WTC11 (cell line): ENCODE measurements at regions not wholly inside any gene's neighbourhood (a gene's known extent, or its start where the extent isn't known, plus 50 kb on each side); places are given as distances from the start of the nearest gene placed in this dataset.

ENCODE experiments used
- ATAC-seq: fragments of 200-7000 bp; cut with Tn5 transposase; 2 replicates; pipeline ENCODE4 v1.10.0; 2021; ENCODE audit warnings: mild to moderate bottlenecking, moderate library complexity
- CTCF ChIA-PET: fragments of 300-600 bp; sonication (Branson Sonifier 250); formaldehyde crosslinking; loops from one replicate; lab custom pipeline; 2021; ENCODE audit warnings: antibody characterized with exemption; lab: Charles Lee
- POLR2A ChIA-PET: fragments of 350-600 bp; sonication (Branson Sonifier 250); formaldehyde crosslinking; loops from one replicate; lab custom pipeline; 2021; ENCODE audit warnings: antibody characterized with exemption; lab: Charles Lee
- DNase-seq: peaks from one replicate; pipeline ENCODE4 v3.0.0; 2021; ENCODE audit warnings: low spot score
- H3K27ac Mint-ChIP-seq: 2 replicates; pipeline ENCODE4 v1.8.0; 2021; ENCODE audit warnings: mixed read lengths
- H3K27me3 Mint-ChIP-seq: 2 replicates; pipeline ENCODE4 v1.8.0; 2021; ENCODE audit warnings: low read depth, mild to moderate bottlenecking, moderate library complexity, mixed read lengths
- H3K36me3 Mint-ChIP-seq: 2 replicates; pipeline ENCODE4 v1.8.0; 2021; ENCODE audit warnings: mixed read lengths
- H3K4me1 Mint-ChIP-seq: 2 replicates; pipeline ENCODE4 v1.8.0; 2022; ENCODE audit warnings: mixed read lengths
- H3K4me3 Mint-ChIP-seq: 2 replicates; pipeline ENCODE4 v1.8.0; 2021; ENCODE audit warnings: mild to moderate bottlenecking, moderate library complexity, mixed read lengths
- H3K9me3 Mint-ChIP-seq: 2 replicates; pipeline ENCODE4 v1.8.0; 2021; ENCODE audit warnings: mixed read lengths
- ATF1 ChIP-seq: sonication (generic); formaldehyde crosslinking; IDR thresholded peaks from 2 replicates; pipeline ENCODE4 v1.8.1; 2023; ENCODE audit warnings: mild to moderate bottlenecking, moderate library complexity, missing genetic modification reagents
- ATF2 ChIP-seq: sonication (generic); formaldehyde crosslinking; IDR thresholded peaks from 2 replicates; pipeline ENCODE4 v1.8.1; 2022; ENCODE audit warnings: low read depth, missing genetic modification reagents, borderline replicate concordance
- CREM ChIP-seq: sonication (generic); formaldehyde crosslinking; IDR thresholded peaks from 2 replicates; pipeline ENCODE4 v1.8.1; 2022; ENCODE audit warnings: mild to moderate bottlenecking, missing genetic modification reagents, moderate library complexity
- E2F5 ChIP-seq: sonication (generic); formaldehyde crosslinking; IDR thresholded peaks from 2 replicates; pipeline ENCODE4 v1.8.1; 2022; ENCODE audit warnings: mild to moderate bottlenecking, moderate library complexity, missing genetic modification reagents
- GRHL2 ChIP-seq: fragments of 250-450 bp; sonication (Bioruptor Pico); IDR thresholded peaks from 2 replicates; pipeline ENCODE4 v1.8.0; 2022; ENCODE audit warnings: mild to moderate bottlenecking, moderate library complexity; ENCODE audit not compliant: insufficient replicate concordance, severe bottlenecking
- HMGXB4 ChIP-seq: sonication (generic); formaldehyde crosslinking; IDR thresholded peaks from 2 replicates; pipeline ENCODE4 v1.8.1; 2023; ENCODE audit warnings: mild to moderate bottlenecking, moderate library complexity, missing genetic modification reagents
- IRF1 ChIP-seq: sonication (generic); formaldehyde crosslinking; IDR thresholded peaks from 2 replicates; pipeline ENCODE4 v1.8.0; 2023; ENCODE audit warnings: missing genetic modification reagents
- MYBL2 ChIP-seq: sonication (generic); formaldehyde crosslinking; IDR thresholded peaks from 2 replicates; pipeline ENCODE4 v1.8.1; 2023; ENCODE audit warnings: mild to moderate bottlenecking, moderate library complexity, missing genetic modification reagents
- NFATC4 ChIP-seq: fragments of 250-450 bp; sonication (Bioruptor Pico); IDR thresholded peaks from 2 replicates; pipeline ENCODE4 v1.9.0; 2021; ENCODE audit warnings: mild to moderate bottlenecking
- OVOL2 ChIP-seq: fragments of 250-450 bp; sonication (Bioruptor Pico); IDR thresholded peaks from 2 replicates; pipeline ENCODE4 v1.9.0; 2021; ENCODE audit warnings: mild to moderate bottlenecking, borderline replicate concordance
- SOX15 ChIP-seq: fragments of 250-450 bp; sonication (Bioruptor Pico); IDR thresholded peaks from 2 replicates; pipeline ENCODE4 v1.9.0; 2021; ENCODE audit warnings: mild to moderate bottlenecking
- SP1 ChIP-seq: sonication (generic); formaldehyde crosslinking; conservative IDR thresholded peaks from 2 replicates; pipeline ENCODE4 v1.8.1; 2022; ENCODE audit warnings: missing genetic modification reagents
- ZNF121 ChIP-seq: sonication (generic); formaldehyde crosslinking; IDR thresholded peaks from 2 replicates; pipeline ENCODE4 v1.8.0; 2023; ENCODE audit warnings: missing genetic modification reagents
- ZNF138 ChIP-seq: sonication (generic); formaldehyde crosslinking; conservative IDR thresholded peaks from 2 replicates; pipeline ENCODE4 v1.8.1; 2022; ENCODE audit warnings: mild to moderate bottlenecking, moderate library complexity, missing genetic modification reagents
- ZNF232 ChIP-seq: sonication (generic); formaldehyde crosslinking; IDR thresholded peaks from 2 replicates; pipeline ENCODE4 v1.8.0; 2022; ENCODE audit warnings: mild to moderate bottlenecking, missing genetic modification reagents
- ZNF263 ChIP-seq: sonication (generic); formaldehyde crosslinking; IDR thresholded peaks from 2 replicates; pipeline ENCODE4 v1.8.1; 2022; ENCODE audit warnings: low read depth, mild to moderate bottlenecking, moderate library complexity, missing genetic modification reagents
- TF ChIP-seq, protein P1 (sequence below): sonication (generic); formaldehyde crosslinking; IDR thresholded peaks from 2 replicates; pipeline ENCODE4 v1.8.0; 2023; ENCODE audit warnings: mild to moderate bottlenecking, missing genetic modification reagents

DNA sequence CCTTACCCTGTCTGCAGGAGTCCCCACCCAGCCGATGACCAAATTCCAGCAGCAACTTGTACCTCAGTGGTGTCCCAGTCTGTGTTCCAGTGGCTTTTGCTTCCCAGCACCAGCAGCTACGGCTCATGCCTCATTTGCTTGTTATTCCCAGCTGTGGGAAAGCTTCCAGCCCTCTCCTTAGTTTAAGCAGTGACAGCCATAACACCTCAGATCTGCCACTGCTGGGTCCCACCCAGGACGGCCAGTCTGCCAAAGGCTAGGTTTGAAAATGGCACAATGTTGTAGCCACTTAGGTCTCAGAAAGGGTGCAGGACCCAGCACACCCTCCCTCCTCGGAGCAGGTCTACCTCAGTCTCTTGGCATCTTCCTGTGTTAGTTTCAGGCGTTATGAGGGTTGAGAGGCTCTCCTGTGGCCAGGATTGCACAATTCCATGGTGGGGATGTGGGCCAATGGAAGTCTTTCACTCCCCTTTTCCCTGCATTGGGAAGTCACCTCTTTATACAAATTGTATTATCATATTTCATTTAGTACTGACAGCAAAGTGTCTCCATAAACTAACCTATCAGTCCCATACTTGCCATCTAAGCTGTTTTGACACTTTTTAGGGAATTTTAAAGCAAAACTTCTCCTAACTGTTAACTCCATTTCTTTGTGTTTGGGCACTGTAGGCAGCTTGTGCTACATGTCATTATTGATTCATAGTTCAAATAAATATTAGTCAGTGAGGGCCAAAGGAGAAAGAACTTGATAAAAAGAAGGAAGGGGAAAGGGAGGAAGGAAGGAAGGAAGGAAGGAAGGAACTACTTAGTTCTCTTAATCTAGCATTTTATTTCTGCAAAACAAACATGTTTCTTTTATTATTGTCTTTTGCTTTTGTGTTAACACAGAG, 62.9 kb upstream of the FAM110C start:
- peaks cover 20% of the 10 kb centered on the region for H3K36me3 Mint-ChIP-seq
- TF ChIP-seq HMGXB4 (CRISPR knock-in tag) (no peak), CREM (no peak), ATF2 (CRISPR knock-in tag) (no peak), ZNF232 (CRISPR knock-in tag) (no peak), SP1 (CRISPR knock-in tag) (no peak), NFATC4 (no peak), ZNF121 (CRISPR knock-in tag) (no peak), SOX15 (CRISPR knock-in tag) (no peak), ZNF263 (CRISPR knock-in tag) (no peak), E2F5 (no peak), MYBL2 (no peak)
- TF ChIP-seq, protein P1, sequence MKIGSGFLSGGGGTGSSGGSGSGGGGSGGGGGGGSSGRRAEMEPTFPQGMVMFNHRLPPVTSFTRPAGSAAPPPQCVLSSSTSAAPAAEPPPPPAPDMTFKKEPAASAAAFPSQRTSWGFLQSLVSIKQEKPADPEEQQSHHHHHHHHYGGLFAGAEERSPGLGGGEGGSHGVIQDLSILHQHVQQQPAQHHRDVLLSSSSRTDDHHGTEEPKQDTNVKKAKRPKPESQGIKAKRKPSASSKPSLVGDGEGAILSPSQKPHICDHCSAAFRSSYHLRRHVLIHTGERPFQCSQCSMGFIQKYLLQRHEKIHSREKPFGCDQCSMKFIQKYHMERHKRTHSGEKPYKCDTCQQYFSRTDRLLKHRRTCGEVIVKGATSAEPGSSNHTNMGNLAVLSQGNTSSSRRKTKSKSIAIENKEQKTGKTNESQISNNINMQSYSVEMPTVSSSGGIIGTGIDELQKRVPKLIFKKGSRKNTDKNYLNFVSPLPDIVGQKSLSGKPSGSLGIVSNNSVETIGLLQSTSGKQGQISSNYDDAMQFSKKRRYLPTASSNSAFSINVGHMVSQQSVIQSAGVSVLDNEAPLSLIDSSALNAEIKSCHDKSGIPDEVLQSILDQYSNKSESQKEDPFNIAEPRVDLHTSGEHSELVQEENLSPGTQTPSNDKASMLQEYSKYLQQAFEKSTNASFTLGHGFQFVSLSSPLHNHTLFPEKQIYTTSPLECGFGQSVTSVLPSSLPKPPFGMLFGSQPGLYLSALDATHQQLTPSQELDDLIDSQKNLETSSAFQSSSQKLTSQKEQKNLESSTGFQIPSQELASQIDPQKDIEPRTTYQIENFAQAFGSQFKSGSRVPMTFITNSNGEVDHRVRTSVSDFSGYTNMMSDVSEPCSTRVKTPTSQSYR: no peak
- TF ChIP-seq, all 79 proteins: peak for 0
- CTCF ChIA-PET: no interaction called here
- POLR2A ChIA-PET: no interaction called here
- DNase-seq (no peak), ATAC-seq (no peak)
- Mint-ChIP-seq H3K27ac (no peak overlapping the region), H3K4me1 (peaks cover 8% of the 10 kb centered on the region), H3K4me3 (no peak overlapping the region), H3K9me3 (peaks cover 41% of the 10 kb centered on the region), H3K27me3 (peaks cover 4% of the 10 kb centered on the region)

GRCh38 chr2:101016-101415, 54.7 kb upstream of the FAM110C start:
- peaks cover 2% of the 10 kb centered on the region; the same call in 1 of the 2 replicates for H3K27me3 Mint-ChIP-seq
- TF ChIP-seq ATF1 (CRISPR knock-in tag): no peak
- no peak for TF ChIP-seq OVOL2 (CRISPR knock-in tag)
- no peak for TF ChIP-seq ZNF138 (CRISPR knock-in tag)
- no peak for TF ChIP-seq GRHL2 (CRISPR knock-in tag)
- no peak for TF ChIP-seq SOX15 (CRISPR knock-in tag)
- TF ChIP-seq NFATC4: no peak
- no peak for TF ChIP-seq IRF1 (CRISPR knock-in tag)
- no peak overlapping the region for H3K4me3 Mint-ChIP-seq
- DNase-seq: no peak
- CTCF ChIA-PET: no interaction called here
- H3K4me1 Mint-ChIP-seq: no peaks in the 10 kb centered on the region
- ATAC-seq: no peak
- POLR2A ChIA-PET: no interaction called here
- H3K36me3 Mint-ChIP-seq: peaks cover 17% of the 10 kb centered on the region
- H3K27ac Mint-ChIP-seq: no peak overlapping the region
- peaks cover 56% of the 10 kb centered on the region for H3K9me3 Mint-ChIP-seq
